BLaER1 treated with 17β-estradiol and CSF1 and Interleukin-3, amounts not matched to agents 10 nM and 100 nM (cell line): ENCODE measurements at regions not wholly inside any gene's neighbourhood (a gene's known extent, or its start where the extent isn't known, plus 50 kb on each side); places are given as distances from the start of the nearest gene placed in this dataset.
"Not testable (repeated sequence)": the region's sequence is repeated elsewhere in the genome, so short reads cannot be mapped to it uniquely, and the experiment has no call there.

Experiments used
- H3K27ac ChIP-seq, 11 experiments: shearing (Covaris generic); formaldehyde crosslinking; 2 replicates each; pipeline ENCODE4 v1.8.1; 2022
- H3K27me3 ChIP-seq, 11 experiments: shearing (Covaris generic); formaldehyde crosslinking; 2 replicates each; pipeline ENCODE4 v1.8.1; 2022
- H3K36me3 ChIP-seq, 11 experiments: shearing (Covaris generic); formaldehyde crosslinking; 2 replicates each; pipeline ENCODE4 v1.8.1; 2022
- H3K4me1 ChIP-seq, 10 experiments: shearing (Covaris generic); formaldehyde crosslinking; 2 replicates each; pipeline ENCODE4 v1.8.1; 2022
- H3K4me2 ChIP-seq, 11 experiments: shearing (Covaris generic); formaldehyde crosslinking; 2 replicates each; pipeline ENCODE4 v1.8.1; 2022
- H3K4me3 ChIP-seq, 10 experiments: shearing (Covaris generic); formaldehyde crosslinking; 2 replicates each; pipeline ENCODE4 v1.8.1; 2022
- H3K9ac ChIP-seq, 11 experiments: shearing (Covaris generic); formaldehyde crosslinking; 2 replicates each; pipeline ENCODE4 v1.8.1; 2022
- H3K9me3 ChIP-seq, 11 experiments: shearing (Covaris generic); formaldehyde crosslinking; replicated peaks in 1 of 11; 2 replicates each; pipeline ENCODE4 v1.8.1; 2022
- H4K20me1 ChIP-seq, 11 experiments: shearing (Covaris generic); formaldehyde crosslinking; 2 replicates each; pipeline ENCODE4 v1.8.1; 2022
- Cebpa-rat ChIP-seq, 11 experiments: shearing (Covaris generic); IDR thresholded peaks; 2 replicates each; pipeline ENCODE4 v1.8.1; 2022

DNA sequence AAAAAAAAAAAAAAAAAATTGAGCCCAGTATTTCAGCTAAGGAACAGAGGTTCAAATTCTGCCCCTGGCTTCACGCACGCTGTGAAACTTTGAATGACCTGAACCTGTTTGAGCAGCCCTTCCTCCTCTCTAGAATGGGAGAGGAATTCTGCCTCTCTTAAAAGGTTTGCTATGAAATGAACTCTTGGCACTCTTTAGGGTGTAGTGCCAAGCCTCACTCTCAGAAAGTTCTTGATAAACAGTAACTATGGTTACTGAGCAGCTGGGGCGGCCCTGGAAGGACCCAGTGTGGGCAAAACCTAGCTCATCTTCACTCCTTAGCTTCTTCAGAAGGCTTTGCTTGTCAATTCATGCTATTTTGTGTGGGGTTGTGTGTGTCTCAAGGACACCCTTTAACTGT lies 73.7 kb downstream of the GEMIN8 start:
- no peak overlapping the region for H3K27ac ChIP-seq
- H3K4me3 ChIP-seq: no peak overlapping the region
- H3K9me3 ChIP-seq: peaks cover 16 to 58% (median 31%) of the 10 kb centered on the region in 11 experiments
- no peaks in the 10 kb centered on the region for H3K36me3 ChIP-seq
- H4K20me1 ChIP-seq: peaks cover 0 to 5% (median 0%) of the 10 kb centered on the region in 11 experiments; a peak in 1 of 22 replicates
- H3K27me3 ChIP-seq: peaks cover 94 to 100% (median 100%) of the 10 kb centered on the region in 11 experiments
- peaks cover 0 to 15% (median 8%) of the 10 kb centered on the region in 10 experiments; a peak in 12 of 20 replicates for H3K4me1 ChIP-seq
- H3K4me2 ChIP-seq: no peak overlapping the region
- TF ChIP-seq Cebpa-rat (IDR thresholded peaks at IDR 0.05): no peak
- no peak overlapping the region for H3K9ac ChIP-seq

DNA sequence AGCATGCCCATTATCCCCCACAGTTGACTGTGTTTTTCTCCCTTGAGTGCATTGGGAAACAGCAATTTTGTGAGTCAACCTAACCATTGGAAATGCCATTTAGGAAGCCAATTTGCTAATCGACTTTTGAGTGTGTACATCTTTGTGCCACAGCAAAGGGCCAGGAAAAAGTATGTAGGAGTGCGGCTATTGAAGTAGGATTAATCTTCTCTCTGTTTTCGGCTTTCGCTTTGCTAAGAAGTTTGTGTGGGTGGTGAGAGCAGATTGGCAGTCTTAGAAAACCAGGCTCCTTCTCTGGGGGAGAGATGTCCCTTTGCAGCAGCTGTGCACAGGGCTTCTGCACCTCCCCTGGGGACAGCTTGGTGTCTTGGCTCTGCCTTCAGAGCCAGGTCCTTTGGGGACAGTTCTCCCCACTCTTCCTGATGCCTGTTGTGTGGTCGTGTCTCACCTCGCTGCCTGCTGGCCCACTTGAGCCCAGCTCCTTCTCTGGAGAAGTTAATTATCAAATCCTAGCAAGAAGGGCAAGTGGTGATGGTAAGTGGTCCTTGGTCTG lies 74.5 kb downstream of the GEMIN8 start:
- Histone ChIP-seq H3K4me3 (no peak overlapping the region), H3K27ac (no peak overlapping the region; a peak in 1 of 22 replicates), H3K9me3 (peaks cover 16 to 55% (median 31%) of the 10 kb centered on the region in 11 experiments), H3K36me3 (no peaks in the 10 kb centered on the region), H4K20me1 (peaks cover 0 to 5% (median 0%) of the 10 kb centered on the region in 11 experiments; a peak in 1 of 22 replicates), H3K27me3 (peaks cover 93 to 100% (median 100%) of the 10 kb centered on the region in 11 experiments), H3K4me2 (peak overlapping the region in 8 of 11 experiments; percentile 8 to 56 (median 32); a peak in 14 of 22 replicates), H3K9ac (no peak overlapping the region), H3K4me1 (peaks cover 0 to 15% (median 8%) of the 10 kb centered on the region in 10 experiments; a peak in 12 of 20 replicates)
- TF ChIP-seq Cebpa-rat (IDR thresholded peaks at IDR 0.05): no peak

DNA sequence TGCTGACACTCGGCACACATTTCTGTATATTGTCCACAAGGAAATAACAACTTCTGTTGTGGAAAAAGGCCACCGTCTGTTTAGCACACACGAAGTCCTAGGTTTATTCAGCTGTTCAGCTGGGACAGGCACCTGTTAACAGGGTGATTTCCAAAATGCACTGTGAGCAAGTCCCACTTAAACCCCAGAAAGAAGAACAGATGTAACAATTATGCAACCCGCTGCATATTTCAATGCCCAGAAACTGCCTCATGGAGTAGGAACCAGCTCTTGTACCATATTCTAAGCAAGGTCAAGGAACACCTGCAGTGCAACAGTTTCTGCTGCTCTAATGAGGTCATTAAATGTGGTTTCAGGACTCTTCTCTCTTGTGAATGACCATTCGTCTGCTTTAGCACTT lies 77.1 kb downstream of the GEMIN8 start:
- Histone ChIP-seq H4K20me1 (peaks cover 0 to 5% (median 0%) of the 10 kb centered on the region in 11 experiments; a peak in 2 of 22 replicates), H3K27me3 (peaks cover 96 to 100% (median 100%) of the 10 kb centered on the region in 11 experiments), H3K4me2 (no peak overlapping the region), H3K9ac (no peak overlapping the region), H3K4me1 (peaks cover 0 to 15% (median 8%) of the 10 kb centered on the region in 10 experiments; a peak in 12 of 20 replicates), H3K4me3 (no peak overlapping the region), H3K36me3 (no peaks in the 10 kb centered on the region), H3K27ac (no peak overlapping the region), H3K9me3 (peaks cover 8 to 32% (median 14%) of the 10 kb centered on the region in 11 experiments)
- TF ChIP-seq Cebpa-rat (IDR thresholded peaks at IDR 0.05): no peak

DNA sequence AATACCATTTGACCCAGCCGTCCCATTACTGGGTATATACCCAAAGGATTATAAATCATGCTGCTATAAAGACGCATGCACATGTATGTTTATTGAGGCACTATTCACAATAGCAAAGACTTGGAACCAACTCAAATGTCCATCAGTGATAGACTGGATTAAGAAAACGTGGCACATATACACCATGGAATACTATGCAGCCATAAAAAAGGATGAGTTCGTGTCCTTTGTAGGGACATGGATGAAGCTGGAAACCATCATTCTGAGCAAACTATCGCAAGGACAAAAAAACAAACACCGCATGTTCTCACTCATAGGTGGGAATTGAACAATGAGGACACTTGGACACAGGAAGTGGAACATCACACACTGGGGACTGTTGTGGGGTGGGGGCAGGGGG lies 83.5 kb downstream of the GEMIN8 start:
- not testable (repeated sequence) for H3K36me3 ChIP-seq, H3K9ac ChIP-seq, H3K4me2 ChIP-seq, H3K4me3 ChIP-seq, H3K4me1 ChIP-seq, H4K20me1 ChIP-seq, H3K27ac ChIP-seq
- H3K9me3 ChIP-seq: peaks cover 0 to 10% (median 0%) of the 10 kb centered on the region in 11 experiments; a peak in 4 of 22 replicates
- H3K27me3 ChIP-seq: peaks cover 75 to 90% (median 88%) of the 10 kb centered on the region in 11 experiments

DNA sequence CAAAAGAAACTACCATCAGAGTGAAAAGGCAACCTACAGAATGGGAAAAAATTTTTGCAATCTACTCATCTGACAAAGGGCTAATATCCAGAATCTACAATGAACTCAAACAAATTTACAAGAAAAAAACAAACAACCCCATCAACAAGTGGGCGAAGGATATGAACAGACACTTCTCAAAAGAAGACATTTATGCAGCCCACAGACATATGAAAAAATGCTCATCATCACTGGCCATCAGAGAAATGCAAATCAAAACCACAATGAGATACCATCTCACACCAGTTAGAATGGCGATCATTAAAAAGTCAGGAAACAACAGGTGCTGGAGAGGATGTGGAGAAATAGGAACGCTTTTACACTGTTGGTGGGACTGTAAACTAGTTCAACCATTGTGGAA lies 83.9 kb downstream of the GEMIN8 start:
- not testable (repeated sequence) for H4K20me1 ChIP-seq, H3K27ac ChIP-seq, H3K9ac ChIP-seq, H3K36me3 ChIP-seq, H3K4me3 ChIP-seq, H3K4me1 ChIP-seq, H3K9me3 ChIP-seq, H3K4me2 ChIP-seq
- peaks cover 77 to 90% (median 88%) of the 10 kb centered on the region in 11 experiments for H3K27me3 ChIP-seq

DNA sequence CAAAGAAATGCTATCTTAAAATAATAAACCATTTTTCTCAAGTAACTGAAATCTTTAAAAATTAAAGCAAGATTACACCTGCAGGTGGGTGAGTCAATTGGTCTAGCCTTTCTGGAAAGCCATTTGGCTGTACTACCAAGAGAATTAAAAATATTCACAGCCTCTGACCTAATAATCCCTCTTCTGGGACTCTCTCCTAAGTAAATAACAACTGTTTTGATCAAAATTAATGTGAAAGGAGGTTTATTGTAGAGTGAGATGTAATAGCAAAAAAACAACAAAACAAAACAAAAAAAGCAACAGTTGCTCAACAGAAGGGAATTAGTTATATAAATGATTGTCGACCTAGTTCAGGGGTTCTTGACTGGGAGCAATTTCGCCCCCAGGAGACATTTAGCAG lies 89.0 kb downstream of the GEMIN8 start:
- peaks cover 0 to 20% (median 2%) of the 10 kb centered on the region in 10 experiments; a peak in 6 of 20 replicates for H3K4me1 ChIP-seq
- H3K9ac ChIP-seq: no peak overlapping the region
- no peak overlapping the region for H3K4me2 ChIP-seq
- no peaks in the 10 kb centered on the region for H3K36me3 ChIP-seq
- no peak overlapping the region for H3K27ac ChIP-seq
- H3K4me3 ChIP-seq: no peak overlapping the region
- TF ChIP-seq Cebpa-rat (IDR thresholded peaks at IDR 0.05): no peak
- H3K27me3 ChIP-seq: peaks cover 87 to 97% (median 96%) of the 10 kb centered on the region in 11 experiments
- peaks cover 0 to 20% (median 0%) of the 10 kb centered on the region in 11 experiments; a peak in 7 of 22 replicates for H3K9me3 ChIP-seq
- 0 out of 22 replicates have a peak, but pooled peaks cover 0 to 12% (median 0%) of the 10 kb centered on the region in 11 experiments for H4K20me1 ChIP-seq

DNA sequence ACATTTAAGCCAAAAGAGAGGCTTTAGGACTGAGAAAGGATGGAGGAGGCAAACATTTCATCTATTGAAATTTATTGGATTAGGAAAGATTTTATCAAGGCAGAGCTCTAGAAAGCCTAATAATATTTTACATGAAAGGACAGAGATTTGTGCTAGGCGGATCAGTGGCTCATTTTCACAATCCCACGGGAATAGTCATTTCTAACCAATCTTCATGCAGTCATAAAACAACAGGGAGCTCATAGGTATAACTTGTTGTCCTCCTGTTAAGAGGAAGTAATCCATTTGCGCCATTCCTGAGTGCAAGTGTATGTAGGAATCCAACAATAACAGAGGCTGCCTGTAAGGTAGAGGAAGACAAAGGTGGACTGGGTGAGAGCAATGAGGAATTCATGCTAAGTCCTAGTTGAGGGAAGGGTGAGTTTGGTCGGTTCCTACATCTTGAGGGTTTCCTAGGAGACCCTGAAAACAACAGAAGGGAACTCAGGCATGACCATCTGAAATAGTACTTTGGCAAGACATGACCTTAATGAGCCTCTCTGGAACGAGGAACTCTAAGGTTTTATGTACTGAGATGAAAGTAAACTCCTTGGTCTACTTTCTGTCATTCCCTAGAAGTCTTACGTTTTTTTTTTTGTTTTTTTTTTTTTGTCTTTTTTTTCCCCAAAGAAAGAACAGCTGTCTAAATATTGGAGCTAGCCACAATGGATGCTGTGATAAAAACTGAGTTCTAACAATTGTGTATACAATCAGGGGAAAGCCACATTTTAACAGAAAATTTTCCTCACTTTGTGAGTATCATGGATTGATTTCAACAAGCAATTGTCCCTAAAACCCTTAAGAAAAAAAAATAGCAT lies 89.7 kb downstream of the GEMIN8 start:
- peak overlapping the region in 1 of 11 experiments; percentile 8; a peak in 1 of 22 replicates for H3K4me2 ChIP-seq
- peaks cover 0 to 20% (median 0%) of the 10 kb centered on the region in 11 experiments; a peak in 7 of 22 replicates for H3K9me3 ChIP-seq
- TF ChIP-seq Cebpa-rat (IDR thresholded peaks at IDR 0.05): no peak
- H3K4me1 ChIP-seq: peaks cover 0 to 20% (median 2%) of the 10 kb centered on the region in 10 experiments; a peak in 6 of 20 replicates
- H4K20me1 ChIP-seq: 0 out of 22 replicates have a peak, but pooled peaks cover 0 to 12% (median 0%) of the 10 kb centered on the region in 11 experiments
- H3K36me3 ChIP-seq: no peaks in the 10 kb centered on the region
- H3K27me3 ChIP-seq: peaks cover 91 to 100% (median 100%) of the 10 kb centered on the region in 11 experiments
- H3K27ac ChIP-seq: no peak overlapping the region
- H3K4me3 ChIP-seq: no peak overlapping the region
- H3K9ac ChIP-seq: no peak overlapping the region

DNA sequence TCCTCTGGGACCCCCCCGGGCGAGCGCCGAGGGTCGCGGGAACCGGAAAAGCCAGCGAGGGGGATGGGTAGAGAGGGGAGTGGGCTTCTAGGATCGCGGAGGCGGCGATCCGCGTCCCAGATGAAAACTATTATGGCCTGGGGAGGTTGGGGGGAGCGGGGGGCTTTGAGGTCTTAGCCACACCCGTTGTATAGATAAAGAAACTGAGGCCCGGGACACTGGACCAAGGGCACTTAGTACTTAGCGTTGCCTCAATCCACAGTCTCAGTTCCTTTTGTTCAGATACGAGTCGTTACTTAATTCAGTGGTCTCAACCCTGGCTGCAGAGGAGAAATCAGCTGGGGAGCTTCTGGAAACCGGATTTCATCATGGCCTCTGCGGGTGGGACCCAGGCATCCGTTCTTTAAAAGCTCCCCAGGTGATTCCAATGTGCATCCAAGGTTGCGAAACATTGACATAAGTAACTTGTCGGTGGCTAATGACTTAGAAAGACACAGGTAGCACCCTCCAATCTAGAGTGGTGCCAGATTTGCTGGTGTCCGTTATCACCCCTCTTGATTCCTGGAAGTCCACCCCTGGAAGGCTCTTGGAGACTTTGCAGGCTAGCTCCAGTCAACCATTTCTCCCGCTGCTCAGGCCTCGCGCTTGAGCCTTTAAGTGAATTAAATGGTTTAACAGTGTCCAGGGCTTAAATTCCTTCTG lies 90.7 kb downstream of the GEMIN8 start:
- TF ChIP-seq Cebpa-rat (IDR thresholded peaks at IDR 0.05): peak in 4 of 11 experiments; percentile 8 to 63 (median 32); a peak in 4 of 22 replicates
- Histone ChIP-seq H4K20me1 (0 out of 22 replicates have a peak, but pooled peaks cover 0 to 12% (median 0%) of the 10 kb centered on the region in 11 experiments), H3K9me3 (peaks cover 0 to 20% (median 0%) of the 10 kb centered on the region in 11 experiments; a peak in 7 of 22 replicates), H3K36me3 (no peaks in the 10 kb centered on the region; a peak in 1 of 22 replicates), H3K27ac (peak overlapping the region in 10 of 11 experiments; percentile 5 to 61 (median 54); a peak in 17 of 22 replicates), H3K27me3 (peaks cover 94 to 100% (median 100%) of the 10 kb centered on the region in 11 experiments), H3K4me1 (peaks cover 0 to 20% (median 2%) of the 10 kb centered on the region in 10 experiments; a peak in 6 of 20 replicates), H3K4me2 (peak overlapping the region; percentile 74 to 92 (median 86)), H3K9ac (peak overlapping the region; percentile 60 to 79 (median 67); a peak in 21 of 22 replicates), H3K4me3 (peak overlapping the region; percentile 53 to 74 (median 66))
